ENCODE measurements at regions not wholly inside any gene's neighbourhood (a gene's known extent, or its start where the extent isn't known, plus 50 kb on each side); places are given as distances from the start of the nearest gene placed in this dataset.
"Not testable (repeated sequence)": the region's sequence is repeated elsewhere in the genome, so short reads cannot be mapped to it uniquely, and the experiment has no call there.

- no peak for DNase-seq
Observed at GRCh38 chr1:5730272-5731109, 261.7 kb downstream of the NPHP4 start.

GRCh38 chr1:5729636-5730145 is 262.5 kb downstream of the NPHP4 start:
- no peak for DNase-seq

GRCh38 chr1:5728663-5729355 is 263.4 kb downstream of the NPHP4 start:
- no peak for DNase-seq

- DNase-seq, result no peak
Observed at GRCh38 chr1:5727871-5728643, 264.2 kb downstream of the NPHP4 start.

GRCh38 chr1:5727191-5727590 is 265.0 kb downstream of the NPHP4 start:
- no peak for DNase-seq

GRCh38 chr1:5726586-5727184 is 265.5 kb downstream of the NPHP4 start:
- not testable (repeated sequence) for DNase-seq

GRCh38 chr1:5725855-5726585 is 266.2 kb downstream of the NPHP4 start:
- no peak for DNase-seq

GRCh38 chr1:5725406-5725805 is 266.8 kb downstream of the NPHP4 start:
- no peak for DNase-seq

GRCh38 chr1:5724847-5725246 is 267.4 kb downstream of the NPHP4 start:
- DNase-seq, result no peak

- DNase-seq, result no peak
Observed at GRCh38 chr1:5722635-5723164, 269.5 kb downstream of the NPHP4 start.

GRCh38 chr1:5721634-5722215 is 270.5 kb downstream of the NPHP4 start:
- no peak for DNase-seq

- no peak for DNase-seq
Observed at GRCh38 chr1:5720936-5721335, 271.3 kb downstream of the NPHP4 start.

GRCh38 chr1:5720484-5720883 is 271.7 kb downstream of the NPHP4 start:
- no peak for DNase-seq

- DNase-seq, result no peak
Observed at GRCh38 chr1:5720045-5720444, 272.2 kb downstream of the NPHP4 start.

GRCh38 chr1:5718831-5719632 is 273.2 kb downstream of the NPHP4 start:
- DNase-seq, result no peak

GRCh38 chr1:5717031-5717682 is 275.1 kb downstream of the NPHP4 start:
- no peak for DNase-seq

- no peak for DNase-seq
Observed at GRCh38 chr1:5716126-5716525, 276.1 kb downstream of the NPHP4 start.

GRCh38 chr1:5713101-5714010 is 278.9 kb downstream of the NPHP4 start:
- DNase-seq, result no peak

Data from GOT3 (cell line).